ENCODE measurements at regions not wholly inside any gene's neighbourhood (a gene's known extent, or its start where the extent isn't known, plus 50 kb on each side); places are given as distances from the start of the nearest gene placed in this dataset.
"Not testable (repeated sequence)": the region's sequence is repeated elsewhere in the genome, so short reads cannot be mapped to it uniquely, and the experiment has no call there.

GRCh38 chr4:116275006-116275405, 810.4 kb downstream of the TRAM1L1 start:
- DNase-seq = no peak

DNA sequence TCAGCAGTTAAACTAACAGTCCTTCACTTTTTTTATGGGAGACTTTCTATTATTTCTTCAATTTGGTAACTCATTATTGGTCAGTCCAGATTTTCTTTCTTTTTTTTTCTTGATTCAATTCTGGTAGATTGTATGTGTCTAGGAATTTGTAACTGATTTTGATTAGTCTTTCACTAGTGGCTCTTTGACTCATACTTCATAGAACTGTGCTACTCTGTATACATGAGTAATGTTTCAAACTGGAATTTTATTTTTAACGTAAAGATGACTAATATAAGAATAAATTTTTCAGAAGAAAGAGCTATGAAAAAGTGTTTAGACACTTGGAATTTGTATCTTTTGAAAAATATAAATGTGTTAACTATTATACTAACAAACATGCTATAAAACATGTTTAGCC, 813.0 kb downstream of the TRAM1L1 start:
- DNase-seq = peak; percentile 31

DNA sequence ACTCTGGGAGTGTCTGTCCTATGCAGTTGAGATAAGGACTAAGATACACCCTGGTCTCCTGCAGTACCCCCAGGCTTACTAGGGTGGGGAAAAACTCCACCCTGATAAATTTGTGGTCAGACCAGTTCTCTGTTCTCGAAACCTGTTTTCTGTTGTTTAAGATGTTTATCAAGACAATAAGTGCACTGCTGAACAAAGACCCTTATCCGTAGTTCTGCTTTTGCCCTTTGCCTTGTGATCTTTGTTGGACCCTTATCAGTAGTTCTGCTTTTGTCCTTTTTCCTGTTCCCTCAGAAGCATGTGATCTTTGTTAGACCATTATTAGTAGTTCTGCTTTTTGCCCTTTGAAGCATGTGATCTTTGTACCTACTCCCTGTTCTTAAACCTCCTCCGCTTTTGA, 824.4 kb downstream of the TRAM1L1 start:
- DNase-seq = not testable (repeated sequence)

- DNase-seq = no peak
Observed at GRCh38 chr4:116244771-116245170, 840.6 kb downstream of the TRAM1L1 start.

- DNase-seq = no peak
Observed at GRCh38 chr4:116243431-116243830, 841.9 kb downstream of the TRAM1L1 start.

DNA sequence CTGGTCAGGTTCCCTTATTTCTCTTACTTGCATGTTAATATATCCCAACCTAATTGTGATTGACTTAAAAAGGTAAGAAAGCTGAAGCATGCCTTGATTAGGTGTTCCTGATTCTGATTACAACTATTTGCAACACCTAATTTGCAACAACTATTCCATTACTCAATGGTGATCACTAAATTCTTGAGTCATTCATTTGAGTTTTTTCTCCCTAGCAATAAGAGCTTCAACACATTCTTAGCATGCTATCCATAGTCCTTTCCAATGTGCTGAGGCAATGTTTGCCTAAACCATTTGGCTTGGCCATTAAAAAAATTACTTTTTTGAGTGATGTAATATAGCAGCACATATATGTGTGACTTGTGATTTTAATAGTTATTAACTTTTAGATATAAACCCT, 851.4 kb downstream of the TRAM1L1 start:
- no peak for DNase-seq

DNA sequence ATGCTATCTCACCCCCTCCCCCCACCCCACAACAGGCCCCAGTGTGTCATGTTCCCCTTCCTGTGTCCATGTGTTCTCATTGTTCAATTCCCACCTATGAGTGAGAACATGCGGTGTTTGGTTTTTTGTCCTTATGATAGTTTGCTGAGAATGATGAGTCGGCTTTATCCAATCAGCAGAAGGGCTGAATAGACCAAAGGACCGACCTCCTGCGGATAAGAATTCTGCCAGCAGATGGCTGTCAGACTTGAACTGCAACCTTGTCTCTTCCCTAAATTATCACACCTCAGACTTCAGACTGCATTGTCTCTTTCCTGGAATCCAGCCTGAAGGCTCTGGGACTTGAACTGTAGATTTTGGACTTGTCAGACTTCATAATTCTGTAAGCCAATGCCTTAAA, 853.4 kb downstream of the TRAM1L1 start:
- DNase-seq = not testable (repeated sequence)

GRCh38 chr4:116229420-116229819, 856.0 kb downstream of the TRAM1L1 start:
- DNase-seq = no peak

GRCh38 chr4:116223040-116223732, 862.2 kb downstream of the TRAM1L1 start:
- DNase-seq = no peak

DNA sequence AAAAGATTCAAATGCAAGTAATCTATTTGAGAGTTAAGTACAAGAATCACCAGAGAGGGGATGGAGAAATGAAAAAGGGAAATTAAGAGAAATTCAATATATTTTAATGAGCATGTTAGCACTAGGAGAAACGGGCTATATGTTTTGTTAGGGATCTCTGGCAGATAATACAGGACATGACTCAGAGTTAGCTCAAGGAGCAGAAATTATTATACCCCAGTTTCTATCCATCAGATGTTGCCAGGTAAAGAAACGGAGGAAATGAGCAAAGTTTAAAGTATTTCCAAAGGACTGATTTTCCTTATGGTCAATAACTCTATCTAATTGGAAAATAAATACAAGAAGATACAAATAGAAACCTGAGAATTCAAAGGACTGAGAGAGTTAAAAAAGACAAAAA, 867.6 kb downstream of the TRAM1L1 start:
- no peak for DNase-seq

DNA sequence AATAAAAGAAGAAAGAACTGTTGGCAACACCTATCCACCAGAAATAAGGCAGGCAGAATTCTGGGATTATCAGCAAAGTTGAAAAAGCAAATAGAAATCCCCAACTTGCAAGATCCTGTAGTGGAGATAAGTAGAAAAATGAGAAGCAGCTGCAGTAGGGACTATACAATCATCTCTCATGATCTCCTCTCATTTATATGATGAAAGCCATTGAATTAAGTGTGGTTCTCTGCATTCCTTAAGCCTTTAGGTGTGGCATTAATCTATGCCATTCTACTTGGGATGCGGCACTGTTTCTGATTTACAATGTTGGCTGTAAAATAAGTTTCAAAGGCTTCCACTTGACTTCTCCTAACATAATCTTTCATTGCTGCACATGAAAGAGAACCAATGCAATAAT, 869.8 kb downstream of the TRAM1L1 start:
- no peak for DNase-seq

GRCh38 chr4:116202524-116202923, 882.9 kb downstream of the TRAM1L1 start:
- no peak for DNase-seq

GRCh38 chr4:116197317-116197809, 888.0 kb downstream of the TRAM1L1 start:
- no peak for DNase-seq

- no peak for DNase-seq
Observed at GRCh38 chr4:116183241-116183640, 902.1 kb downstream of the TRAM1L1 start.

DNA sequence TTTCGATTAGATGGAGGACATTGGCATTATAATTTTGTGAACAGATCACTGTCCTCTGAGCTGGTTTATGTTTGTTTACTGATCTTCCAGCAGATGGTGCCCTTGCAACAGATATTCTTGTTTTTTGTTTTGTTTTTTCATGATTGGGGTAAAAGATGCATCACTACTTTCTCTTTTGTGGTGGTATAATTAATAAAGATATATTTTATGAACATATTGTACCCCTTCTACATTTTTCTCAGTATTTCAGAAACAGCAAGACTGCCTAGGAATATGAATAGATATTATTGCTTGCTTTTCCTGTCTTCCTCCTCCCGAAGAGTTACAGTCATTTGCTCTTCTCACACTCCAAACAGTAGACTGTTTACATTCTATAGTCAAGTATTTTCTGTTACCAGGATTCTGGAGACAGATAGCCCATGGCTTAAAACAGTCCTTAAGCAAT, 905.2 kb downstream of the TRAM1L1 start:
- peak; percentile 10 for DNase-seq

- not testable (repeated sequence) for DNase-seq
Observed at GRCh38 chr4:116151371-116151770, 934.0 kb downstream of the TRAM1L1 start.

DNA sequence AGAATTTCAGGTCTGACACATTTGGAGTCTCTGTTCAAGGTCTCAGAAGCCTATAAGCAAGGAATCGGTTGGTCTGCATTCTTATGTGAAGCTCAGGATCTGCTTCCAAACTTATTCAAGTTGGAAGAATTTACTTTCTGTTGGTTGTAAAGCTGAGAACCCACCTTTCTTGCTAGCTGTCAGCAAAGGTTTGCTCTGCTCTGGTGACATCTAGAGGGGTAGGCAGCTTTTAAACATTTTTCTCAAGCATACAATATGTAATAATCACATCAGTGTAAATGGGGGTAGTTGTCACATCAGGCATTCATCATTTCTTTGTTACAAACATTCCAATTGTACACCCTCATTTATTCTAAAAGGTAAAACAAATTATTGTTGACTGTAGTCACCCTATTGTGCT, 935.2 kb downstream of the TRAM1L1 start:
- no peak for DNase-seq

DNA sequence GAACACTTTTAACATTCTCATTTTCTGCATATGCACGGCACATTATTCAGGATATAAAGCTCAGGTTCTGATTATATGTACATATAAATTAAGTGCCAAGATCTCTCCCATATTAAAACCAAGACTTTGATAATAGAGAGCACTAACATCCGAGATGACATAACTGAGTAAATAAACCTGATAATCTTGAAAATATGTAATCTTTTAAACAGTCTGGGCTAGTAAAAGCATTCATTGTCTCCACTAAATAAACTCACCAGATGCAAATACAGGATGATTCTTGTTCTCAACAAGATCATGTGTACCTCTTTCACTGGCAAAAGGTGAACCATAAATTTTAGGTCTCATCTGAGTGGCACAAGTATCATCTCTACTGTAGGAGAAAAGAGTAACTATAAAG, 942.2 kb downstream of the TRAM1L1 start:
- no peak for DNase-seq

DNA sequence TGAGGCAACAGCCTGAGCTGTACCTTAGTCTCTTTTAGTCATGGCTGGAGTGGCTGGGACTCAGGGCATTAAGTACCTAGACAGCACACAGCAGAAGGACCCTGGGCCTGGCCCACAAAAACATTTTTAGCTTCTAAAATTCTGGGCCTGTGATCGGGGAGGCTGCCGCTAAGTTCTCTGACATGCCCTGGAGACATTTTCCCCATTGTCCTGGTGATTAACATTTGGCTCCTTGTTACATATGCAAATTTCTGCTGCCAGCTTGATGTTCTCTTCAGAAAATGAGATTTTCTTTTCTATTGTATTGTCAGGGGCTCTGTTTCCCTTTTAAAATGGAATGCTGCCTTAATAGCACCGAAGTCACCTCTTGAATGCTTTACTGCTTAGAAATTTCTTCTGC, 952.4 kb downstream of the TRAM1L1 start:
- DNase-seq = no peak

DNA sequence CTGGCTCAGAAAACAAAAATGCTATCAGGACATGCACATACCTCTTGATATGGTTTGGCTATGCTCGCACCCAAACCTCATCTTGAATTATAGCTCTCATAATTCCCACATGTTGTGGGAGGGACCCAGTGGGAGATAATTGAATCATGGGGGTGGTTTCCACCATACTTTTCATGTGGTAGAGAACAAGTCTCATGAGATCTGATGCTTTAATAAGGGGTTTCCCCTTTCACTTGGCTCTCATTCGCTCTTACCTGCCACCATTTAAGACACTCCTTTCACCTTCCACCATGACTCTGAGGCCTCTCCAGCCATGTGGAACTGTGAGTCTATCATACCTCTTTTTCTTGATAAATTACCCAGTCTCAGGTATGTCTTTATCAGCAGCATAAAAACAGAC, 958.6 kb downstream of the TRAM1L1 start:
- no peak for DNase-seq

- peak; percentile 35 for DNase-seq
Observed at GRCh38 chr4:116122124-116122523, 963.3 kb downstream of the TRAM1L1 start.

DNA sequence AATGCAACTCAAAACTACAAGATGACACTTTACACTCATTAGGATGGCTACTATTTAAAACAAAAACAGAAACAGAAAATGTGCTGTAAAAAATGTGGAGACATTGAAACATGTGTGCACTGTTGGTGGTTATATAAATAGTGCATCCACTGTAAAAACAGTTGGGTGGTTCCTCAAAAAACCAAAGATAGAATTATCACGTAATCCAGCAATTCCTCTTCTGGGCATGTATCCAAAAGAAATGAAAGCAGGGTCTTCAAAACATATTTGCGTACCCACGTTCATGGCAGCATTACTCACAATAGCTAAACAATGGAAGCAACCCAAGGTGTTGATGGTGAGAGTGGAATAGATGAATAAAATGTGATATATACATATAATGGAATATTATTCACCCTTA, 967.2 kb downstream of the TRAM1L1 start:
- DNase-seq = peak; percentile 31

- not testable (repeated sequence) for DNase-seq
Observed at GRCh38 chr4:116112861-116113260, 972.5 kb downstream of the TRAM1L1 start.

GRCh38 chr4:116110713-116111112, 974.7 kb downstream of the TRAM1L1 start:
- no peak for DNase-seq

GRCh38 chr4:116108606-116109005, 976.8 kb downstream of the TRAM1L1 start:
- no peak for DNase-seq
